ENCODE measurements at regions not wholly inside any gene's neighbourhood (a gene's known extent, or its start where the extent isn't known, plus 50 kb on each side); places are given as distances from the start of the nearest gene placed in this dataset.

GRCh38 chr13:21837841-21838551, 167.1 kb downstream of the FGF9 start:
- Histone ChIP-seq H3K27me3 (ENCODE audit: control insufficient read depth, insufficient read depth, low read length) (no peaks in the 10 kb centered on the region), H3K36me3 (ENCODE audit: control insufficient read depth, insufficient read depth, low read length) (no peaks in the 10 kb centered on the region), H3K4me1 (ENCODE audit: control insufficient read depth, insufficient read depth, low read length) (no peaks in the 10 kb centered on the region; the same call in 1 of the 2 replicates), H3K4me3 (ENCODE audit: low read depth, low read length) (no peak overlapping the region), H3K9ac (ENCODE audit: low read length) (no peak overlapping the region), H3K27ac (ENCODE audit: low read depth, low read length) (no peak overlapping the region), H3K9me3 (ENCODE audit: control insufficient read depth, insufficient read depth, low read depth, low read length) (no peaks in the 10 kb centered on the region)

GRCh38 chr13:21846605-21847004, 175.7 kb downstream of the FGF9 start:
- Histone ChIP-seq H3K27ac (ENCODE audit: low read depth, low read length) (no peak overlapping the region), H3K4me3 (ENCODE audit: low read depth, low read length) (no peak overlapping the region), H3K9me3 (ENCODE audit: control insufficient read depth, insufficient read depth, low read depth, low read length) (peaks cover 4% of the 10 kb centered on the region; the same call in 1 of the 2 replicates), H3K36me3 (ENCODE audit: control insufficient read depth, insufficient read depth, low read length) (no peaks in the 10 kb centered on the region), H3K9ac (ENCODE audit: low read length) (no peak overlapping the region), H3K27me3 (ENCODE audit: control insufficient read depth, insufficient read depth, low read length) (no peaks in the 10 kb centered on the region), H3K4me1 (ENCODE audit: control insufficient read depth, insufficient read depth, low read length) (peaks cover 10% of the 10 kb centered on the region; the same call in 1 of the 2 replicates)

- H3K9me3 ChIP-seq (ENCODE audit: control insufficient read depth, insufficient read depth, low read depth, low read length) = peaks cover 4% of the 10 kb centered on the region; the same call in 1 of the 2 replicates
- H3K27ac ChIP-seq (ENCODE audit: low read depth, low read length) = no peak overlapping the region
- H3K4me1 ChIP-seq (ENCODE audit: control insufficient read depth, insufficient read depth, low read length) = peaks cover 10% of the 10 kb centered on the region; the same call in 1 of the 2 replicates
- H3K9ac ChIP-seq (ENCODE audit: low read length) = no peak overlapping the region
- H3K4me3 ChIP-seq (ENCODE audit: low read depth, low read length) = no peak overlapping the region
- no peaks in the 10 kb centered on the region for H3K36me3 ChIP-seq (ENCODE audit: control insufficient read depth, insufficient read depth, low read length)
- H3K27me3 ChIP-seq (ENCODE audit: control insufficient read depth, insufficient read depth, low read length) = no peaks in the 10 kb centered on the region
Observed at GRCh38 chr13:21849323-21849722, 178.4 kb downstream of the FGF9 start.

- Histone ChIP-seq H3K9me3 (ENCODE audit: control insufficient read depth, insufficient read depth, low read depth, low read length) (peaks cover 4% of the 10 kb centered on the region; the same call in 1 of the 2 replicates), H3K9ac (ENCODE audit: low read length) (no peak overlapping the region), H3K27ac (ENCODE audit: low read depth, low read length) (no peak overlapping the region), H3K4me3 (ENCODE audit: low read depth, low read length) (no peak overlapping the region), H3K27me3 (ENCODE audit: control insufficient read depth, insufficient read depth, low read length) (no peaks in the 10 kb centered on the region), H3K36me3 (ENCODE audit: control insufficient read depth, insufficient read depth, low read length) (no peaks in the 10 kb centered on the region), H3K4me1 (ENCODE audit: control insufficient read depth, insufficient read depth, low read length) (peaks cover 10% of the 10 kb centered on the region; the same call in 1 of the 2 replicates)
Observed at GRCh38 chr13:21850013-21851006, 179.4 kb downstream of the FGF9 start.

- H3K9me3 ChIP-seq (ENCODE audit: control insufficient read depth, insufficient read depth, low read depth, low read length) = peaks cover 3% of the 10 kb centered on the region; the same call in 1 of the 2 replicates
- H3K36me3 ChIP-seq (ENCODE audit: control insufficient read depth, insufficient read depth, low read length) = no peaks in the 10 kb centered on the region
- no peak overlapping the region for H3K27ac ChIP-seq (ENCODE audit: low read depth, low read length)
- H3K9ac ChIP-seq (ENCODE audit: low read length) = no peak overlapping the region
- peaks cover under 1% of the 10 kb centered on the region; the same call in 1 of the 2 replicates for H3K4me1 ChIP-seq (ENCODE audit: control insufficient read depth, insufficient read depth, low read length)
- no peaks in the 10 kb centered on the region for H3K27me3 ChIP-seq (ENCODE audit: control insufficient read depth, insufficient read depth, low read length)
- no peak overlapping the region for H3K4me3 ChIP-seq (ENCODE audit: low read depth, low read length)
Observed at GRCh38 chr13:21852043-21852442, 181.2 kb downstream of the FGF9 start.

GRCh38 chr13:21853779-21854178, 182.9 kb downstream of the FGF9 start:
- H3K9ac ChIP-seq (ENCODE audit: low read length) = no peak overlapping the region

GRCh38 chr13:21868823-21869222, 197.9 kb downstream of the FGF9 start:
- Histone ChIP-seq H3K27me3 (ENCODE audit: control insufficient read depth, insufficient read depth, low read length) (no peaks in the 10 kb centered on the region), H3K9me3 (ENCODE audit: control insufficient read depth, insufficient read depth, low read depth, low read length) (no peaks in the 10 kb centered on the region), H3K36me3 (ENCODE audit: control insufficient read depth, insufficient read depth, low read length) (no peaks in the 10 kb centered on the region), H3K4me1 (ENCODE audit: control insufficient read depth, insufficient read depth, low read length) (no peaks in the 10 kb centered on the region), H3K4me3 (ENCODE audit: low read depth, low read length) (no peak overlapping the region), H3K27ac (ENCODE audit: low read depth, low read length) (no peak overlapping the region), H3K9ac (ENCODE audit: low read length) (no peak overlapping the region)

More at GRCh38 chr13:21853779-21854178, 182.9 kb downstream of the FGF9 start:
- H3K4me3 ChIP-seq (ENCODE audit: low read depth, low read length) = no peak overlapping the region
- no peaks in the 10 kb centered on the region for H3K27me3 ChIP-seq (ENCODE audit: control insufficient read depth, insufficient read depth, low read length)
- no peaks in the 10 kb centered on the region for H3K9me3 ChIP-seq (ENCODE audit: control insufficient read depth, insufficient read depth, low read depth, low read length)
- H3K4me1 ChIP-seq (ENCODE audit: control insufficient read depth, insufficient read depth, low read length) = no peaks in the 10 kb centered on the region
- no peaks in the 10 kb centered on the region for H3K36me3 ChIP-seq (ENCODE audit: control insufficient read depth, insufficient read depth, low read length)
- H3K27ac ChIP-seq (ENCODE audit: low read depth, low read length) = no peak overlapping the region

- no peaks in the 10 kb centered on the region for H3K36me3 ChIP-seq (ENCODE audit: control insufficient read depth, insufficient read depth, low read length)
- H3K27me3 ChIP-seq (ENCODE audit: control insufficient read depth, insufficient read depth, low read length) = no peaks in the 10 kb centered on the region
- no peak overlapping the region for H3K4me3 ChIP-seq (ENCODE audit: low read depth, low read length)
- no peak overlapping the region for H3K27ac ChIP-seq (ENCODE audit: low read depth, low read length)
- no peaks in the 10 kb centered on the region for H3K9me3 ChIP-seq (ENCODE audit: control insufficient read depth, insufficient read depth, low read depth, low read length)
- no peak overlapping the region for H3K9ac ChIP-seq (ENCODE audit: low read length)
- H3K4me1 ChIP-seq (ENCODE audit: control insufficient read depth, insufficient read depth, low read length) = no peaks in the 10 kb centered on the region
Observed at GRCh38 chr13:21871382-21871781, 200.5 kb downstream of the FGF9 start.

- no peaks in the 10 kb centered on the region for H3K36me3 ChIP-seq (ENCODE audit: control insufficient read depth, insufficient read depth, low read length)
- no peak overlapping the region for H3K4me3 ChIP-seq (ENCODE audit: low read depth, low read length)
- no peaks in the 10 kb centered on the region for H3K27me3 ChIP-seq (ENCODE audit: control insufficient read depth, insufficient read depth, low read length)
- H3K27ac ChIP-seq (ENCODE audit: low read depth, low read length) = no peak overlapping the region
- H3K9ac ChIP-seq (ENCODE audit: low read length) = no peak overlapping the region
- no peaks in the 10 kb centered on the region for H3K9me3 ChIP-seq (ENCODE audit: control insufficient read depth, insufficient read depth, low read depth, low read length)
- H3K4me1 ChIP-seq (ENCODE audit: control insufficient read depth, insufficient read depth, low read length) = no peaks in the 10 kb centered on the region
Observed at GRCh38 chr13:21871919-21872318, 201.0 kb downstream of the FGF9 start.

- Histone ChIP-seq H3K9ac (ENCODE audit: low read length) (no peak overlapping the region), H3K27ac (ENCODE audit: low read depth, low read length) (no peak overlapping the region), H3K4me3 (ENCODE audit: low read depth, low read length) (no peak overlapping the region), H3K27me3 (ENCODE audit: control insufficient read depth, insufficient read depth, low read length) (no peaks in the 10 kb centered on the region), H3K9me3 (ENCODE audit: control insufficient read depth, insufficient read depth, low read depth, low read length) (no peaks in the 10 kb centered on the region), H3K36me3 (ENCODE audit: control insufficient read depth, insufficient read depth, low read length) (no peaks in the 10 kb centered on the region), H3K4me1 (ENCODE audit: control insufficient read depth, insufficient read depth, low read length) (no peaks in the 10 kb centered on the region)
Observed at GRCh38 chr13:21872795-21873194, 201.9 kb downstream of the FGF9 start.

GRCh38 chr13:21875116-21875515, 204.2 kb downstream of the FGF9 start:
- Histone ChIP-seq H3K4me1 (ENCODE audit: control insufficient read depth, insufficient read depth, low read length) (no peaks in the 10 kb centered on the region), H3K27me3 (ENCODE audit: control insufficient read depth, insufficient read depth, low read length) (no peaks in the 10 kb centered on the region), H3K36me3 (ENCODE audit: control insufficient read depth, insufficient read depth, low read length) (no peaks in the 10 kb centered on the region), H3K9me3 (ENCODE audit: control insufficient read depth, insufficient read depth, low read depth, low read length) (no peaks in the 10 kb centered on the region), H3K4me3 (ENCODE audit: low read depth, low read length) (no peak overlapping the region), H3K9ac (ENCODE audit: low read length) (no peak overlapping the region), H3K27ac (ENCODE audit: low read depth, low read length) (no peak overlapping the region)
